ENCODE measurements at regions not wholly inside any gene's neighbourhood (a gene's known extent, or its start where the extent isn't known, plus 50 kb on each side); places are given as distances from the start of the nearest gene placed in this dataset.

GRCh38 chr3:168813225-168813802 is 717.6 kb upstream of the GOLIM4 start:
- no peak overlapping the region for H3K27ac Mint-ChIP-seq (ENCODE audit: unreplicated experiment)

DNA sequence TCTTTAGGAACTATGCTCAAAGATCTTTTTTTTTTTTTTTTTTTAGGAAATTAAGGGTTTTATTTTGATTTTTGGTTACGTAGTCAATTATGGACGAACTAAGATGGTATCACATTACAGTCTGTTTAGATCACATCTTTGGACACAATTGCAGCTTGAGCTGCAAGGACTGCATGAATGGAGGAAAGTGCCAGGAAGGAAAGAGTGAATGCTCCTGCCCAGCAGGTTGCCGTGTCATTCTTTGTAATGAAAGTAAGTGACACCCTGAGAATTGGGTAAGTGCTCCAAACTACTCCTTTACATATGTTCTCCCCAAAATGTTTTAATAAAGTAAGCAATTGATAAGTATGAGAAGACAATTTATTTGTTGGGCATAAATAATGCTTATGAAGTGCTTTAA is 716.5 kb upstream of the GOLIM4 start:
- no peak overlapping the region for H3K27ac Mint-ChIP-seq (ENCODE audit: unreplicated experiment)
- no peak overlapping the region for H3K4me3 Mint-ChIP-seq (ENCODE audit: unreplicated experiment)
- H3K27me3 Mint-ChIP-seq (ENCODE audit: low read depth), result no peaks in the 10 kb centered on the region
- H3K9me3 Mint-ChIP-seq (ENCODE audit: low read depth), result no peaks in the 10 kb centered on the region
- no peak for DNase-seq (ENCODE audit: low spot score)
- H3K4me1 Mint-ChIP-seq (ENCODE audit: low read depth), result peaks cover 17% of the 10 kb centered on the region
- H3K36me3 Mint-ChIP-seq (ENCODE audit: low read depth), result peaks cover 2% of the 10 kb centered on the region
- TF ChIP-seq CTCF (IDR thresholded peaks at IDR 0.05), result no peak

More at GRCh38 chr3:168813225-168813802, 717.6 kb upstream of the GOLIM4 start:
- DNase-seq (ENCODE audit: low spot score), result no peak
- no peak overlapping the region for H3K4me3 Mint-ChIP-seq (ENCODE audit: unreplicated experiment)
- TF ChIP-seq CTCF (IDR thresholded peaks at IDR 0.05), result no peak
- H3K36me3 Mint-ChIP-seq (ENCODE audit: low read depth), result peaks cover 2% of the 10 kb centered on the region
- H3K9me3 Mint-ChIP-seq (ENCODE audit: low read depth), result no peaks in the 10 kb centered on the region
- peaks cover 12% of the 10 kb centered on the region for H3K4me1 Mint-ChIP-seq (ENCODE audit: low read depth)
- no peaks in the 10 kb centered on the region for H3K27me3 Mint-ChIP-seq (ENCODE audit: low read depth)

DNA sequence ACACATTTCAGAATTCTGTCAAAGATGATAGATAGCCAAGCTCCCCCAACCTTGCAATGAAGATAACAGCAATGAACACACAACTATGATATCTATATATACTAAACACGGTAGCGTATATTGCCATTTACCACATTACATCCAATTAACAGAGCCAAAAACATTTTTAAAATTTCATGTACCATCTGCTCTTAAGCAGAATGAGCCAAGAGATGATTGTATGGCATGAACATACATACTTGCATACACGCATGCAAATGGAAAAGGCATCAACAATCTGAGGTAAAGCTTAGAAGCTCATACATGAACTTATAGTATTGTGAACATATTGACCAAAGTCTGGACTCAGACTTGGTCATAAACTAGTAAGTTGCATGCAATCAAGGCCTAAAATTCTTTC is 712.9 kb upstream of the GOLIM4 start:
- Mint-ChIP-seq H3K36me3 (ENCODE audit: low read depth) (no peaks in the 10 kb centered on the region), H3K27me3 (ENCODE audit: low read depth) (no peaks in the 10 kb centered on the region), H3K4me1 (ENCODE audit: low read depth) (peaks cover 32% of the 10 kb centered on the region), H3K27ac (ENCODE audit: unreplicated experiment) (no peak overlapping the region), H3K4me3 (ENCODE audit: unreplicated experiment) (no peak overlapping the region), H3K9me3 (ENCODE audit: low read depth) (no peaks in the 10 kb centered on the region)
- TF ChIP-seq CTCF (IDR thresholded peaks at IDR 0.05), result no peak
- no peak for DNase-seq (ENCODE audit: low spot score)

- TF ChIP-seq CTCF (IDR thresholded peaks at IDR 0.05), result no peak
- DNase-seq (ENCODE audit: low spot score), result no peak
- no peaks in the 10 kb centered on the region for H3K9me3 Mint-ChIP-seq (ENCODE audit: low read depth)
- no peak overlapping the region for H3K4me3 Mint-ChIP-seq (ENCODE audit: unreplicated experiment)
- H3K27ac Mint-ChIP-seq (ENCODE audit: unreplicated experiment), result no peak overlapping the region
- no peaks in the 10 kb centered on the region for H3K36me3 Mint-ChIP-seq (ENCODE audit: low read depth)
- H3K27me3 Mint-ChIP-seq (ENCODE audit: low read depth), result no peaks in the 10 kb centered on the region
- peaks cover 42% of the 10 kb centered on the region for H3K4me1 Mint-ChIP-seq (ENCODE audit: low read depth)
Measured at GRCh38 chr3:168807448-168807847, 711.7 kb upstream of the GOLIM4 start.

DNA sequence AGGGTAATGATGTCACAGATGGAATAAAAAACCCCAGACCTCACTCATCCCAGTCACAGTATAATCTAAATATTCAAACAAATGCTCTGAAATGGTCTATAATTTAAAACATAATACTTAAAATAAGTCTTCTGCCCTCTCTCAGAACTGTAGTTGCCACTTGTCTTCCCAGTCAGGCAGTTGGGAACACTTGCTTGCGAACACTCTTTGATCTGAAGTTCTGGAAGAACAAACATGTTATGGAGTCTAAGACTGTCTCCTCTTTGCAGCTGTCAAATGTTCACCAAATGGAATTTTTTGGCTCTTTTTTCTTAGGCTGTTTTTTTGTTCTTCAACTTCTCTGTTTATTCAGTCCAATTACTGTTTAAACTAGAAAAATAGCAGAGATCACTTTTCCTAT is 711.1 kb upstream of the GOLIM4 start:
- no peak overlapping the region for H3K4me3 Mint-ChIP-seq (ENCODE audit: unreplicated experiment)
- H3K27ac Mint-ChIP-seq (ENCODE audit: unreplicated experiment), result peak overlapping the region; percentile 46
- TF ChIP-seq CTCF (IDR thresholded peaks at IDR 0.05), result no peak
- no peak for DNase-seq (ENCODE audit: low spot score)
- no peaks in the 10 kb centered on the region for H3K9me3 Mint-ChIP-seq (ENCODE audit: low read depth)
- H3K4me1 Mint-ChIP-seq (ENCODE audit: low read depth), result peaks cover 46% of the 10 kb centered on the region
- no peaks in the 10 kb centered on the region for H3K27me3 Mint-ChIP-seq (ENCODE audit: low read depth)
- no peaks in the 10 kb centered on the region for H3K36me3 Mint-ChIP-seq (ENCODE audit: low read depth)
